C4-2B (cell line): ENCODE measurements at regions not wholly inside any gene's neighbourhood (a gene's known extent, or its start where the extent isn't known, plus 50 kb on each side); places are given as distances from the start of the nearest gene placed in this dataset.

Source experiments
- CTCF ChIP-seq: fragments of 450-650 bp; conservative IDR thresholded peaks from 2 replicates; pipeline ENCODE4 v1.5.1; 2017; ENCODE audit warnings: mild to moderate bottlenecking
- ZFX ChIP-seq: fragments of 450-650 bp; IDR thresholded peaks from 2 replicates; pipeline ENCODE4 v1.6.1; 2017

GRCh38 chr13:103153466-103153865 lies 87.2 kb upstream of the SLC10A2 start:
- TF ChIP-seq ZFX (no peak), CTCF (no peak)
